GM12891 (cell line): ENCODE measurements at regions not wholly inside any gene's neighbourhood (a gene's known extent, or its start where the extent isn't known, plus 50 kb on each side); places are given as distances from the start of the nearest gene placed in this dataset.

Experiments
- DNase-seq: peaks from one replicate; pipeline ENCODE4 v3.0.0; 2011; ENCODE audit warnings: low spot score; ENCODE audit not compliant: insufficient read length
- FAIRE-seq: peaks from 2 replicates; lab custom pipeline; 2011; peaks lifted over from hg19 to GRCh38; lab: Jason Lieb, UNC
- PAX5 ChIP-seq: IDR thresholded peaks from 2 replicates; pipeline ENCODE4 v1.6.1; 2011; ENCODE audit warnings: low read length, moderate library complexity, mild to moderate bottlenecking; ENCODE audit not compliant: insufficient read depth, severe bottlenecking
- POLR2A ChIP-seq: IDR thresholded peaks from 2 replicates; pipeline ENCODE4 v1.6.1; 2011; ENCODE audit warnings: low read depth, low read length, control low read depth
- POLR2AphosphoS5 ChIP-seq: IDR thresholded peaks from 2 replicates; pipeline ENCODE4 v1.6.1; 2011; ENCODE audit warnings: low read depth, low read length, control low read depth
- POU2F2 ChIP-seq: IDR thresholded peaks from 2 replicates; pipeline ENCODE4 v1.6.1; 2011; ENCODE audit warnings: low read depth, mild to moderate bottlenecking, control low read depth, low read length, moderate library complexity
- SPI1 ChIP-seq: IDR thresholded peaks from 2 replicates; pipeline ENCODE4 v1.6.1; 2011; ENCODE audit warnings: low read depth, low read length, control low read depth
- TAF1 ChIP-seq: IDR thresholded peaks from 2 replicates; pipeline ENCODE4 v1.6.1; 2011; ENCODE audit warnings: low read depth, low read length, control low read depth

DNA sequence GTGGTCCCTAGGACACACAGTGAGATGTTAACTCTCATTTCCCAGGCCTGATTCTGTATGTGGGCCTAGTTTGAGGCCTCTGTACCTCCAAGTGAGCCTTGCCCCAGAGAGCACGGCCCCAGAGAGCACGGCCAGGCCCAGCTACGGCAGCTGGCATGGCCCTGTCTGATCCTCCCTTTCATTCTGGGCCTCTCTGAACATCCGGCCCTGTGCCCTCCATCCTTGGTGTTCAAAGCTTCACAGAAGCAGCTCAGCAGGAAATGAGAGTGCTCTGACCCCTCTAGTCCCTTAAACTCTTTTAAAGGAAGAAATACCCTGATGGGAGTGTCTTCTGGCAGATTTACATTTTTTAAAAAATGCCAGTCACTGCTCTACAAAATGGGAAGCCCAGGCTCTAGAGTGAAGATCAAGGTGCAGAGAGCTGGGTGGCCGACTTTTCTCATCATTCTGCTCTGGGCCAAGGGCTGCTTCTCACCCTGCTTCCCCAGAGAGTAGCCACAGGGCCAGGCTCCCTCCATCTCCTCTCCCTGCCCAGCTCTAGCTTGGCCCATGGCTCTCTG lies 171.9 kb downstream of the RPS24 start:
- no peak for FAIRE-seq
- DNase-seq, result peak; percentile 27
- TF ChIP-seq PAX5 (no peak), POU2F2 (no peak), TAF1 (no peak), SPI1 (no peak), POLR2A (no peak), POLR2AphosphoS5 (no peak)

DNA sequence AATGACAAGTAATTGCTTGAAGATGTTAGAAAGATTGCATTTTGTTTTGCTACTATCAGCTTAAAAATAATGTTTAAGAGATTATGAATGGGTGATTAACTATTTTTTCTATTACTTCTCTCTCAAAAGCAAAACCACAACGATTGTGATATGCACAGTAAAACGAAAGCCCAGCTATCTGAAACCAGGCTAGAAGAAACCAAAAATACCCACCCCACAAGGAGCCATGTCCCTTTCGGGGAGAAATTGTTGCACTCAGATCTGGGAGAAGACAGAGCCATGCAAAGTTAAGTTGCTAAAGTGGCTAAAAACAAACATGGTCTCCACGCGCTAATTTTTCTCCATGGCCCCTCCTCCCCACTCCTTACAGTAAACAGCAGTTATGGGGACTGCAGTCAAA lies 173.6 kb downstream of the RPS24 start:
- no peak for FAIRE-seq
- no peak for DNase-seq
- TF ChIP-seq TAF1, result no peak
- no peak for TF ChIP-seq SPI1
- no peak for TF ChIP-seq POLR2AphosphoS5
- no peak for TF ChIP-seq PAX5
- TF ChIP-seq POLR2A, result no peak
- TF ChIP-seq POU2F2, result no peak

DNA sequence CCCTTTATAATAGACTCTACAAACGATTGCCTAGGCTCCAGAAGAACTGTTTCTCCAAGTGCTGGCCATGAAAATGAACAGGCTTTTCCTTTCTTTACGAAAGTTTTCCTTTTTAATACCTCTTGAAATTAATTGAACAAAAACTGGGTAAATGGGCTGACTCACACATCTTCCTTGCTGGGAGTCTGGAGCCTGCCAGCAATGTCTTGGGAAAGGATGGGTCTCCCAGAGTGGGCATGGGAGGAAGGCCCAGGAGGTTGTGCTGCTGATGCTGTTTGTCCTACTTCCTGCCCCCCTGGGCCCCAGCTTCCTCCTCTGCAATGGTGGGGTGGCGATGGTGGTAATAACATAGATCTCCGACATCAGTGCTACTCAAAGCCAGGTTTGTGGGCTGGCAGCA lies 174.1 kb downstream of the RPS24 start:
- DNase-seq (no peak), FAIRE-seq (no peak)
- TF ChIP-seq PAX5 (no peak), POLR2A (no peak), POU2F2 (no peak), POLR2AphosphoS5 (no peak), SPI1 (no peak), TAF1 (no peak)

DNA sequence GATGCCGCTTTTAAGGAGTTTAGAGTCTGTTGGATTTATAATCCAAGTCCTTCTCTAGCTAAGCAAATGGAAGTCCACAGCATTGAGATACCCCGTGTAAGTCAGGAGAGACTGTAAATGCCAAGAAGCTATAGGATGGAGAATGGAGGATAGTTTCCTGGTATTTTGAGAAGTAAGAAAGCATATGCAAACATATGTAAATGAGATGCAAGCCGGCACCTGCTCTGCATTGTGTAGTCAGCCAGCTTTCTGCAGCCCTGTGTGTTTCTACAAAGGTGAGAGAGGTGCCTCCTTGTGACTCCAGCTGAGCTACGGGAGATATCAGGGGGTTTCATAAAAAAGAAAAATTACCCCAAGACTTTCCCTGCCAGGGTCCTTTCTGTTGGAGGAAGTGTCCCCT lies 176.3 kb downstream of the RPS24 start:
- no peak for DNase-seq
- FAIRE-seq, result no peak
- TF ChIP-seq POLR2AphosphoS5, result no peak
- no peak for TF ChIP-seq POLR2A
- no peak for TF ChIP-seq POU2F2
- no peak for TF ChIP-seq PAX5
- TF ChIP-seq SPI1, result no peak
- TF ChIP-seq TAF1, result no peak

DNA sequence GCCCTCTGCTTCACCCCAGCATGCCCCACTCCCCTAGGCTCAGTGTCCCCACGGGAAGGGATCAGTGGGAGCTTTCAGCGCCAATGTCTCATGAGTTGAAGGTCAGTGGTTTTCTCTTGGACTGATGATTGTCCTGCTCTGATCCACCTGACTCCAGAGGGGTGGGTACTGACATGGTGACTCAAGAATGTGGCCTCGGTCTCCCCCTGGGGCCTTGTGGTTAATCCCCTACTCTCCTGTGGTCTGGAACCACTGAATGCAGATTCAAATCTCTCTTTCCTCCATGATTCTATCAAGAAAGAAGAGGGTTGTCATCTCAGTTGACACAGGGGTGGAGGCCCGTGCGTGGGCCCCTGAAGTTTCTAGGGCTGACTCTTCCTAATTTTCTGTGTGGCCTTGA lies 176.9 kb downstream of the RPS24 start:
- FAIRE-seq (no peak), DNase-seq (no peak)
- TF ChIP-seq SPI1, result no peak
- no peak for TF ChIP-seq TAF1
- TF ChIP-seq POLR2AphosphoS5, result no peak
- no peak for TF ChIP-seq PAX5
- TF ChIP-seq POU2F2, result no peak
- TF ChIP-seq POLR2A, result no peak

DNA sequence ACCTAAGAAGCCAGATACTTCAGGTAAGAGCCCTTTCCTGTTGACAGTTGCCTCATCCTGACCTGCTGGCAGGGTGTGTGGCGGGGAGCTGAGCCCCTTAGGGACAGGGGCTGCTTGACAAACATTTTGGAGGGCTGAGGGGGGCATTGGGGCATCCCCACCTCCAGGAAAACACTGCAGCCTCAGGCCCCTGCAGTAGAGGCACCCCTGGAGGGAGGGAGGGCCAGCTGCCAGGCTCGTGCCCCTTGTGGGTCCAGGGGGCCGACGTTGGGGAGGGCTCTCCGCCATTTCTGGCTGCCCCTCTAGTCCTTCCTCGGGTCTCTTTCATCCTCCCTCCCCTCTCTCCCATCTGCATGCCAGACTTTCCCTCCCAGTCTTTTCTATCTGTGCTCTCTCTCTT lies 177.3 kb downstream of the RPS24 start:
- DNase-seq (no peak), FAIRE-seq (no peak)
- TF ChIP-seq POLR2AphosphoS5, result no peak
- no peak for TF ChIP-seq PAX5
- TF ChIP-seq POU2F2, result no peak
- no peak for TF ChIP-seq POLR2A
- no peak for TF ChIP-seq TAF1
- no peak for TF ChIP-seq SPI1

DNA sequence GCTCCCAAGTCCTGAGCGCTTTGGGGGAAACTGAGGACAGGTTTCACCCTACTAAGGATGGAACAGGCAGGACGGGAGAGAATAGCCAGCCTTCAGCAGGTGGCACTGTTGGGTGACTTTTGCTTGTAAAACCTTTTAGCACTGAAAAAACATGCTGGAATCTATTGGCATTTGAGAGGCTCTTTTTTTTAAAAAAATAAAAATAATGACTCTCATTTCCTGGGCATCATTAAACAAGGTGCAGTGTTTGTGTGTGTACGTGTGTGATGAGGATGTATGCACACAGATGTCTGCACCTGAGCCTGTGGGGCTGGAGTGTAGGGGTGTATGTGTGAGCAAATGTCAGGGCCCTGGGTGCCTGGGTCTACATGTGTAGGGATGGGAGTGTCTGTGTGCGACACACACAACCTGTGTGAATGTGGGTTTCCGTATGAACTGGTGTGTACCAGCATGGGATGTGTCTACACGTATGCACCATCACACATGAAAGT lies 177.9 kb downstream of the RPS24 start:
- DNase-seq (no peak), FAIRE-seq (no peak)
- TF ChIP-seq POLR2A, result no peak

DNA sequence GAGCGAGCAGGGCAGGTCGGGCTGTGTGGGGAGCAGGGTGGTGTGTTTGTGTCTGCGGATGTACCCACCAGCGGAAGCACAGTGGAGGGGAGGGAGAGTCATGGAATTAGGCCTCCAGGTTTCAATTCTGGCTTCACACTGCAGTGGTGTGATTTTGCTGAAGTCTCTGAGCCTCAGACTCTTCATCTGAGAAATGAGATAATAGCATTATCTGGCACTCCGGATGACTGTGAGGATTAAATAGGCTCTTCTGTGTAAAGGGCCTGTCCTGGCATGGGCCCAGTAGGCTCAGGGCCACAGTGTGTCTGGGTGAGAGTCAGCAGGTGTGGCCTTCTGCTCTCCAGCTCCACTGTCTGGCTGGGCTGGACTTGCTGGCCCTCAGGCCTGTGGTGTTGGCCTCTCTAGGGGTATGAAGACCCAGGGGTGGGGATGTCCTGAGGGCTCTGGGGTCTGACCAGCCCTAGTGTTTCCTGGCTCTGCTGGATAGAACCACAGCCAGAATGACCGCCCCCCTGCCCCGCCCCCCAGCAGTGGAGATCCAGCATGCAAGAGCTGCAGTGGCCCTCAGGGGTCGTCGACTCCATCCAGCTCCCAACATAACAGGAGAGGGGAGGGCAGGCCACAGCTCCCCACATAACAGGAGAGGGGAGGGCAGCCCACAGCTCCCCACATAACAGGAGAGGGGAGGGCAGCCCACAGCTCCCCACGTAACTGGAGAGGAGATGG lies 178.6 kb downstream of the RPS24 start:
- TF ChIP-seq POLR2A (no peak), PAX5 (no peak), POLR2AphosphoS5 (no peak), TAF1 (no peak), POU2F2 (no peak), SPI1 (no peak)
- FAIRE-seq (no peak), DNase-seq (no peak)

DNA sequence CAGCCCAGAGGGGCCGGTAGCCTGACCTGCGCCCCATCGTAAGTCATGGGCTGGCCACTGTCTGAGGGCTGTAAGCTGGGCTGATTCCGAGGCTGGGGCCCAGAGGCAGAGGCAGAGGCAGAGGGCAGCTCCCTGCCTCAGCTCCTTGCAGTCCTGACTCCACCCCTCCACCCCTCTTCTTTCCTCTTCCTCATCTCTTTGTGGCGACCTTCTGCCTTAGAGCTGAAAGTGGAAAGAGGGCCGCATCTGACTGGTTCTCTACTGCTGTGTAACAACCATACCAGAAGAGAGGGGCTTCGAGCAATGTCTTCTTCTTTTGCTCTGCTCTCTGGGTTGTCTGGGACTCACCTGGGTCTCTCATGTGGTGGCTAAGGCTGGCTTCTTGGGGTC lies 179.1 kb downstream of the RPS24 start:
- DNase-seq, result no peak
- TF ChIP-seq POU2F2 (no peak), PAX5 (no peak), POLR2AphosphoS5 (no peak), TAF1 (no peak), POLR2A (no peak), SPI1 (no peak)
- no peak for FAIRE-seq
